ENCODE measurements at regions not wholly inside any gene's neighbourhood (a gene's known extent, or its start where the extent isn't known, plus 50 kb on each side); places are given as distances from the start of the nearest gene placed in this dataset.

- no peak for TF ChIP-seq CTCF (IDR thresholded peaks at IDR 0.05; ENCODE audit: low read depth, low read length)
- no peak overlapping the region for H3K4me3 ChIP-seq (ENCODE audit: low read depth, low read length)
Measured at GRCh38 chr1:238226810-238227209, 336.1 kb upstream of the ZP4 start.

- no peak overlapping the region for H3K4me3 ChIP-seq (ENCODE audit: low read depth, low read length)
- TF ChIP-seq CTCF (IDR thresholded peaks at IDR 0.05; ENCODE audit: low read depth, low read length): no peak
Measured at GRCh38 chr1:238223076-238223640, 332.4 kb upstream of the ZP4 start.

DNA sequence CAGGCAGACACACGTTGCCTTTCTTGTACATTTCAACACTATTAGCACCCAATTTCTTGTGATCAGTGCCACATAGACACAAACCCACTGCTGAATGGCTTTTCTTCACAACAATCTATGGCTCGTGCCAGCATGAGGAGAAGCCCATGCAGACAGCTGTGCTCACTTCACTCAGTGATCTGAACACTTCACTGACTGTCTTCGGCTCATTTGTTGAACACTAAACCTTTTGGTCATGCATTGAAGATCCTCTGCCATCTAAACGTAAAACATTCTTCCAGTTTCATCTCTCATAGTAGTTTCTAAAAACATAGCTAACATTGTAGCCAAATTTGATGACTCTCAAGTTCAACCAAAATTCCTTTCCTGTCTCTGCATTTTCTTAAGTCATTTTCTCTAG lies 331.0 kb upstream of the ZP4 start:
- no peak overlapping the region for H3K4me3 ChIP-seq (ENCODE audit: low read depth, low read length)
- TF ChIP-seq CTCF (IDR thresholded peaks at IDR 0.05; ENCODE audit: low read depth, low read length): no peak

DNA sequence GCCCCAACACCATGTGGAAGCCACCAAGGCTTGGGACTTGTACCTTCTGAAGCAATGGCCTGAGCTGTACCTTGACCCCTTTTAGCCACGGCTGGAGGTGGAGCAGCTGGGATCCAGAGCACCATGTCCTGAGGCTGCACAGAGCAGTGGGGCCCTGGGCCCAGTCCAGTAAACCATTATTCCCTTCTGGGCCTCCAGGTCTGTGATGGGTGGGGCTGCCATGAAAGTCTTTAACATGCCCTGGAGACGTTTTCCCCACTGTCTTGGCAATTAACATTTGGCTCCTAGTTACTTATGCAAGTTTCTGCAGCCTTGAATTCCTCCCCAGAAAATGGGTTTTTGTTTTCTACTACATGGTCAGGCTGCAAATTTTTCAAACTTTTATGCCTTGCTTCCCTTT lies 323.7 kb upstream of the ZP4 start:
- no peak for TF ChIP-seq CTCF (IDR thresholded peaks at IDR 0.05; ENCODE audit: low read depth, low read length)

GRCh38 chr1:238205045-238205662 lies 314.4 kb upstream of the ZP4 start:
- no peak for TF ChIP-seq CTCF (IDR thresholded peaks at IDR 0.05; ENCODE audit: low read depth, low read length)
- H3K4me3 ChIP-seq (ENCODE audit: low read depth, low read length): no peak overlapping the region

More for the DNA sequence above, 323.7 kb upstream of the ZP4 start:
- H3K4me3 ChIP-seq (ENCODE audit: low read depth, low read length): no peak overlapping the region

DNA sequence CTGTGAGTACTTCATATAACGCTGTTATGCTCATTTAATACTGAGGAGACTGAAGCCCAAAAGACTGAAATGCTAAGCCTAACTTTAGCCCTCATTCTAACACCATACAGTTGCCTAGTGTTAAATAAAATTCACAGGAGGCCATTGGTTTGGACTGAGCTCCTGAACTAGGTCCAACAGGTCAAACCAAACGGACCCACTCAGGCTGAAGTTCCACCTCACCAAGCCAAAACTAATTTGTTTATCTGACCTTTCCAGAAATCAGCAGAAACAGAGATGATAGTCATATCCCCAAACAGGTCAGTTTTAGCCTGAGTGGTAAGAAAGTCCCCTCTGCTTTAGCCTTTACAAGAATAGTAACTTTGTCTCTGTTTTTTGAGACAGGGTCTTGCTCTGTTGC lies 311.3 kb upstream of the ZP4 start:
- TF ChIP-seq CTCF (IDR thresholded peaks at IDR 0.05; ENCODE audit: low read depth, low read length): no peak
- H3K4me3 ChIP-seq (ENCODE audit: low read depth, low read length): no peak overlapping the region

DNA sequence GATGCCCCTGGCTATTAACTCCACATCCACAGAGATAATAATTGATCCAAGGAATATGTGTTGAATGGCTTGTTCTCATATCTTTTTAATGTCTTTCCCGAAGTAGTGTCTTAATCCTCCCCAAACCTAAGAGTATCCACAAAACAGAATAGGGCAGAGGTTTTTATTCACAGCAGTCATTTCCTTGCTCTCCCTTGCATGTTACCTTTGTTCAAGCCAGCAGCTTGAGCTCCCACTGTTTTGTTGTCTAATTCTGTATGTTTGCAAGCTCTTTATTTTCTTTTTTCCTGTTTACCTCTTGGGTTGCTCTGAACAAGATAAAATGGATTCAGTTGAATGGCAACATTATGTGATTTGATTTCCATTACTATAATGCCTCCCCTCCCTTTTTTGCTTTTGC lies 308.6 kb upstream of the ZP4 start:
- TF ChIP-seq CTCF (IDR thresholded peaks at IDR 0.05; ENCODE audit: low read depth, low read length): no peak
- H3K4me3 ChIP-seq (ENCODE audit: low read depth, low read length): no peak overlapping the region

All from WI38 (cell line).